Activated CD4-positive, alpha-beta T cell treated with anti-CD3 and anti-CD28 coated beads, Interleukin-2, amount 10 ng/mL, durations not matched to agents 7 days and 5 days (primary cell): ENCODE measurements at regions not wholly inside any gene's neighbourhood (a gene's known extent, or its start where the extent isn't known, plus 50 kb on each side); places are given as distances from the start of the nearest gene placed in this dataset.

Experiments
- CTCF ChIA-PET: fragments of 350-600 bp; sonication (Branson Sonifier 250); formaldehyde crosslinking; loops from one replicate; lab custom pipeline; 2021; ENCODE audit warnings: antibody characterized with exemption; lab: Charles Lee
- POLR2A ChIA-PET: fragments of 350-600 bp; sonication (Branson Sonifier 250); formaldehyde crosslinking; loops from one replicate; lab custom pipeline; 2021; ENCODE audit warnings: antibody characterized with exemption; lab: Charles Lee
- DNase-seq: peaks from one replicate; pipeline ENCODE4 v3.0.0-alpha.2; 2020
- H3K27ac Mint-ChIP-seq: one replicate; pipeline ENCODE4 v1.8.0; 2021; ENCODE audit warnings: mild to moderate bottlenecking, moderate library complexity, mixed read lengths
- H3K27me3 Mint-ChIP-seq: one replicate; pipeline ENCODE4 v1.8.0; 2021; ENCODE audit warnings: mixed read lengths
- H3K36me3 Mint-ChIP-seq: one replicate; pipeline ENCODE4 v1.8.0; 2021; ENCODE audit warnings: low read depth, mixed read lengths
- H3K4me1 Mint-ChIP-seq: one replicate; pipeline ENCODE4 v1.8.0; 2021; ENCODE audit warnings: mixed read lengths
- H3K4me3 Mint-ChIP-seq: one replicate; pipeline ENCODE4 v1.8.0; 2021; ENCODE audit warnings: mild to moderate bottlenecking, moderate library complexity, mixed read lengths
- H3K9me3 Mint-ChIP-seq: one replicate; pipeline ENCODE4 v1.8.0; 2021; ENCODE audit warnings: mixed read lengths

DNA sequence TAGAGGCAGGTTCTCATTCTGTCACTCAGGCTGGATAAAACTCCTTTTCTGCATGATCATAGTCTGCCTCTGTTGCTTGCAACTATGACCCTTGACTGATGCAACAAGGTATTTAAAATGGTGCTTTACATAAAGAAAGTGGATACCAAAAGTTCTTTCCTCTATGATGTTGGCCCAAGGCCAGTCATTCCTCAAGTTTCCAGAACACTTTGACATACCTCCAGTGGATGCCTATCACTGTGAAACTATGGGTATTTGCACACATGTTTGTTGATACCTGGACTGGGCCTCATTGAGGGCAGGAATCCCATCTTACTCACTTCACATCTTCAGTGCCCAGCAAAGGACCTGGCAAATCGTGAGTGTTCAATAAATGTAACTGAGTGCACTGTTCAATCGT lies 159.0 kb upstream of the ZC3H12C start:
- H3K27me3 Mint-ChIP-seq, result peaks cover 10% of the 10 kb centered on the region
- DNase-seq, result no peak
- H3K9me3 Mint-ChIP-seq, result no peaks in the 10 kb centered on the region
- no peaks in the 10 kb centered on the region for H3K36me3 Mint-ChIP-seq
- H3K27ac Mint-ChIP-seq, result no peak overlapping the region
- no peak overlapping the region for H3K4me3 Mint-ChIP-seq
- CTCF ChIA-PET, result interaction anchor here (0.6 kb wide), 1 partner anchor 225 kb away, joined by 4 read pairs; no protein-coding TSS in a partner anchor
- H3K4me1 Mint-ChIP-seq, result no peaks in the 10 kb centered on the region
- POLR2A ChIA-PET, result no interaction called here

- no peak overlapping the region for H3K27ac Mint-ChIP-seq
- CTCF ChIA-PET, result no interaction called here
- H3K4me1 Mint-ChIP-seq, result no peaks in the 10 kb centered on the region
- DNase-seq, result no peak
- no peaks in the 10 kb centered on the region for H3K9me3 Mint-ChIP-seq
- H3K4me3 Mint-ChIP-seq, result no peak overlapping the region
- POLR2A ChIA-PET, result no interaction called here
- peaks cover 16% of the 10 kb centered on the region for H3K27me3 Mint-ChIP-seq
- no peaks in the 10 kb centered on the region for H3K36me3 Mint-ChIP-seq
Measured at GRCh38 chr11:109936661-109937180, 156.5 kb upstream of the ZC3H12C start.

GRCh38 chr11:109937968-109938367 lies 155.2 kb upstream of the ZC3H12C start:
- H3K4me3 Mint-ChIP-seq, result no peak overlapping the region
- H3K4me1 Mint-ChIP-seq, result no peaks in the 10 kb centered on the region
- H3K27ac Mint-ChIP-seq, result no peak overlapping the region
- H3K36me3 Mint-ChIP-seq, result no peaks in the 10 kb centered on the region
- CTCF ChIA-PET, result no interaction called here
- POLR2A ChIA-PET, result no interaction called here
- H3K27me3 Mint-ChIP-seq, result peaks cover 19% of the 10 kb centered on the region
- DNase-seq, result no peak
- H3K9me3 Mint-ChIP-seq, result no peaks in the 10 kb centered on the region

- Mint-ChIP-seq H3K4me1 (no peaks in the 10 kb centered on the region), H3K4me3 (no peak overlapping the region), H3K27ac (no peak overlapping the region), H3K27me3 (peaks cover 24% of the 10 kb centered on the region), H3K36me3 (no peaks in the 10 kb centered on the region), H3K9me3 (no peaks in the 10 kb centered on the region)
- POLR2A ChIA-PET, result no interaction called here
- no peak for DNase-seq
- CTCF ChIA-PET, result interaction anchor here (0.9 kb wide), 1 partner anchor 30 kb away, joined by 3 read pairs; no protein-coding TSS in a partner anchor
Measured at GRCh38 chr11:109939166-109939810, 153.9 kb upstream of the ZC3H12C start.

- ChIA-PET CTCF (interaction anchor here (1.2 kb wide), 1 partner anchor 14 kb away, joined by 3 read pairs; no protein-coding TSS in a partner anchor), POLR2A (no interaction called here)
- H3K36me3 Mint-ChIP-seq, result no peaks in the 10 kb centered on the region
- H3K4me3 Mint-ChIP-seq, result no peak overlapping the region
- no peak for DNase-seq
- peaks cover under 1% of the 10 kb centered on the region for H3K4me1 Mint-ChIP-seq
- H3K27me3 Mint-ChIP-seq, result peaks cover 29% of the 10 kb centered on the region
- H3K9me3 Mint-ChIP-seq, result no peaks in the 10 kb centered on the region
- H3K27ac Mint-ChIP-seq, result no peak overlapping the region
Measured at GRCh38 chr11:109940816-109941215, 152.4 kb upstream of the ZC3H12C start.

GRCh38 chr11:109945626-109946321 lies 147.4 kb upstream of the ZC3H12C start:
- Mint-ChIP-seq H3K27me3 (peaks cover 30% of the 10 kb centered on the region), H3K9me3 (no peaks in the 10 kb centered on the region), H3K27ac (no peak overlapping the region), H3K4me1 (peaks cover 10% of the 10 kb centered on the region), H3K36me3 (no peaks in the 10 kb centered on the region), H3K4me3 (no peak overlapping the region)
- DNase-seq, result no peak
- POLR2A ChIA-PET, result interaction anchor here (0.6 kb wide), 1 partner anchor 168 kb away, joined by 3 read pairs; no protein-coding TSS in a partner anchor
- CTCF ChIA-PET, result interaction anchor here (1.3 kb wide), 1 partner anchor 123 kb away, joined by 4 read pairs; no protein-coding TSS in a partner anchor

GRCh38 chr11:109946322-109946846 lies 146.8 kb upstream of the ZC3H12C start:
- Mint-ChIP-seq H3K4me1 (peaks cover 10% of the 10 kb centered on the region), H3K27ac (peak overlapping the region; percentile 41), H3K36me3 (no peaks in the 10 kb centered on the region), H3K9me3 (no peaks in the 10 kb centered on the region), H3K27me3 (peaks cover 28% of the 10 kb centered on the region), H3K4me3 (peak overlapping the region; percentile 32)
- POLR2A ChIA-PET, result interaction anchor here (0.6 kb wide), 1 partner anchor 167 kb away, joined by 3 read pairs; no protein-coding TSS in a partner anchor
- peak; percentile 75 for DNase-seq
- CTCF ChIA-PET, result interaction anchor here (1.3 kb wide), 1 partner anchor 122 kb away, joined by 4 read pairs; no protein-coding TSS in a partner anchor

DNA sequence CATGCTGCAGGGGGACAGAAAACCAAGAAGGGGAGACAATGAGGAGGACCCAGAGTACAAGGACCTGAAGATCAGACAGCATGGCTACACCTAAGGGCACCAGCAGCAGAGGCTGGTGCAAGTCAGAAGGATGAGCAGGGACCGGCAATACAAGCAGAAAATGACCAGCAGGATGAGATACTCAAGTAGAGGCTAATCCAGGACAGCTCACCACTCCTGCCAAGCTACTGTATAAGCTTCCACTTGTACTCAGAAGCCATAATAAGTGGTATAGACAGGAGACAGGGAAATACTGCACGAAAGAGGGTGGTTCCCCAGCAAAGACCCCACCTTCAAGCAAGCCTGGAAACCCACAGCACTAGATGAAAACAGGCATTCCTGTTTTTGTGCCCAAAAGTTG lies 138.7 kb upstream of the ZC3H12C start:
- peaks cover 26% of the 10 kb centered on the region for H3K27me3 Mint-ChIP-seq
- no peaks in the 10 kb centered on the region for H3K36me3 Mint-ChIP-seq
- POLR2A ChIA-PET, result no interaction called here
- CTCF ChIA-PET, result interaction anchor here (0.6 kb wide), 1 partner anchor 455 kb away, joined by 3 read pairs; no protein-coding TSS in a partner anchor
- H3K4me3 Mint-ChIP-seq, result no peak overlapping the region
- H3K9me3 Mint-ChIP-seq, result no peaks in the 10 kb centered on the region
- DNase-seq, result no peak
- peaks cover 26% of the 10 kb centered on the region for H3K4me1 Mint-ChIP-seq
- H3K27ac Mint-ChIP-seq, result no peak overlapping the region

- peaks cover under 1% of the 10 kb centered on the region for H3K9me3 Mint-ChIP-seq
- H3K4me3 Mint-ChIP-seq, result peak overlapping the region; percentile 12
- peaks cover 26% of the 10 kb centered on the region for H3K4me1 Mint-ChIP-seq
- ChIA-PET POLR2A (no interaction called here), CTCF (no interaction called here)
- H3K36me3 Mint-ChIP-seq, result no peaks in the 10 kb centered on the region
- H3K27me3 Mint-ChIP-seq, result peaks cover 22% of the 10 kb centered on the region
- DNase-seq, result no peak
- H3K27ac Mint-ChIP-seq, result peak overlapping the region; percentile 87
Measured at GRCh38 chr11:109956124-109956793, 136.9 kb upstream of the ZC3H12C start.

DNA sequence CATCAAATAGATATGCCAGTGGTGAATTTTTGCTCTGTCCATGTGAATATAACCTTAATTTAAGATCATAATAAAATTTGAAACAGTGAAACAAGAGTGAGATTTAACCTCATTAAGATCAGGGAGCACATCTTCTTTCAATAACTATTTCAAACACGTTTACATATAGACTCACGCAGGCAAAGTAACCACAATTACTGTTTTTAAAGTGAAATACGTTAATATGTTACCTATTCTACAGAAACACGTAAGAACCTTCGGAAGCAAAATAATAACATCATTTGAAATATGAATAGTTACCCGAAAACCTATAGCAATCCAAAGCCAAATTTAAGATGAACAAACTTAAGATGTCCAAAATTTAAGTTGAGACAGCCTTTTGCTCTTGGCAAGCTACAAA lies 136.2 kb upstream of the ZC3H12C start:
- Mint-ChIP-seq H3K36me3 (no peaks in the 10 kb centered on the region), H3K27me3 (peaks cover 23% of the 10 kb centered on the region), H3K9me3 (peaks cover 3% of the 10 kb centered on the region), H3K4me3 (no peak overlapping the region), H3K27ac (no peak overlapping the region), H3K4me1 (peaks cover 26% of the 10 kb centered on the region)
- ChIA-PET POLR2A (no interaction called here), CTCF (no interaction called here)
- no peak for DNase-seq

- DNase-seq, result no peak
- Mint-ChIP-seq H3K36me3 (no peaks in the 10 kb centered on the region), H3K9me3 (peaks cover 3% of the 10 kb centered on the region), H3K4me3 (no peak overlapping the region), H3K4me1 (peaks cover 26% of the 10 kb centered on the region), H3K27me3 (peaks cover 19% of the 10 kb centered on the region), H3K27ac (no peak overlapping the region)
- ChIA-PET CTCF (no interaction called here), POLR2A (no interaction called here)
Measured at GRCh38 chr11:109957601-109958000, 135.6 kb upstream of the ZC3H12C start.

DNA sequence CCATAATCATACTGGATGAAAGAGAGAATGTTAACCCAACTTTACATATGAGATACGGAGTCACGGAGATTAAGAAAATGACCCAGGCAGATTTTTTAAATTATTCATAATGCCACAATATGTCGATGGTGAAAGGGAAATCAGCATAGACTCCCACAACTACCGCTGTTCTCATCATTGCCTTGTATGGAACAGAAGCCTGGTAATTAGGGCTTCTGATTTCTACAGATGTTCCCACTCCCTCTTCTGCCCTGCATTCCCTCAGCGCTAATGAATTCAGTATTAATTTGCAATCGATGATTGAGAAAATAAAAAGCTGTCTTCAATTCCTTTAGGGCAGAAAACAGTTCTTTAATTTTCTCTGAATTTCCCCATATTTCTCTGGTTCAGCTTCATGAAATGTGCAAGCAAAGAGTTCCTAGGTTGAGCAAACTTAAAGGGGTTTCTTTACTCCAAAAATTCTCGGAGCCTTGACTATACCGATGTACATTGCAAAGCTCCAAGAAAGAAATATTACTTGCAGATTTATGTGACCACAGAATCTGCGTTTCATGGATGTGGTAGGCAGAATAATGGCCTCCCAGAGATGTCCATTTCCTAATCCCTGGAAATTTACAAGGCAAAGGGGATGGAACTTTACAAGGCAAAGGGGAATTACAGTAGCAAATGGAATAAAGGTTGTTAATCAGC lies 134.9 kb upstream of the ZC3H12C start:
- no peak overlapping the region for H3K27ac Mint-ChIP-seq
- peaks cover 3% of the 10 kb centered on the region for H3K9me3 Mint-ChIP-seq
- H3K27me3 Mint-ChIP-seq, result peaks cover 16% of the 10 kb centered on the region
- no peak overlapping the region for H3K4me3 Mint-ChIP-seq
- no peaks in the 10 kb centered on the region for H3K36me3 Mint-ChIP-seq
- no peak for DNase-seq
- peaks cover 26% of the 10 kb centered on the region for H3K4me1 Mint-ChIP-seq
- ChIA-PET POLR2A (no interaction called here), CTCF (no interaction called here)
